WTC11 (cell line): ENCODE measurements at regions not wholly inside any gene's neighbourhood (a gene's known extent, or its start where the extent isn't known, plus 50 kb on each side); places are given as distances from the start of the nearest gene placed in this dataset.

Experiments used
- ATAC-seq: fragments of 200-7000 bp; cut with Tn5 transposase; 2 replicates; pipeline ENCODE4 v1.10.0; 2021; ENCODE audit warnings: mild to moderate bottlenecking, moderate library complexity
- CTCF ChIA-PET: fragments of 300-600 bp; sonication (Branson Sonifier 250); formaldehyde crosslinking; loops from one replicate; lab custom pipeline; 2021; ENCODE audit warnings: antibody characterized with exemption; lab: Charles Lee
- POLR2A ChIA-PET: fragments of 350-600 bp; sonication (Branson Sonifier 250); formaldehyde crosslinking; loops from one replicate; lab custom pipeline; 2021; ENCODE audit warnings: antibody characterized with exemption; lab: Charles Lee
- DNase-seq: peaks from one replicate; pipeline ENCODE4 v3.0.0; 2021; ENCODE audit warnings: low spot score
- H3K27ac Mint-ChIP-seq: 2 replicates; pipeline ENCODE4 v1.8.0; 2021; ENCODE audit warnings: mixed read lengths
- H3K27me3 Mint-ChIP-seq: 2 replicates; pipeline ENCODE4 v1.8.0; 2021; ENCODE audit warnings: low read depth, mild to moderate bottlenecking, moderate library complexity, mixed read lengths
- H3K36me3 Mint-ChIP-seq: 2 replicates; pipeline ENCODE4 v1.8.0; 2021; ENCODE audit warnings: mixed read lengths
- H3K4me1 Mint-ChIP-seq: 2 replicates; pipeline ENCODE4 v1.8.0; 2022; ENCODE audit warnings: mixed read lengths
- H3K4me3 Mint-ChIP-seq: 2 replicates; pipeline ENCODE4 v1.8.0; 2021; ENCODE audit warnings: mild to moderate bottlenecking, moderate library complexity, mixed read lengths
- H3K9me3 Mint-ChIP-seq: 2 replicates; pipeline ENCODE4 v1.8.0; 2021; ENCODE audit warnings: mixed read lengths
- AFF4 ChIP-seq: sonication (generic); formaldehyde crosslinking; IDR thresholded peaks from 2 replicates; pipeline ENCODE4 v1.8.1; 2023; ENCODE audit warnings: mild to moderate bottlenecking, missing genetic modification reagents, borderline replicate concordance
- CBFB ChIP-seq: sonication (generic); formaldehyde crosslinking; IDR thresholded peaks from 2 replicates; pipeline ENCODE4 v1.8.1; 2022; ENCODE audit warnings: mild to moderate bottlenecking, low read depth, missing genetic modification reagents
- ELF4 ChIP-seq: sonication (generic); formaldehyde crosslinking; IDR thresholded peaks from 2 replicates; pipeline ENCODE4 v1.8.1; 2022; ENCODE audit warnings: low read depth, mild to moderate bottlenecking, moderate library complexity, missing genetic modification reagents
- FOXJ3 ChIP-seq: sonication (generic); formaldehyde crosslinking; IDR thresholded peaks from 2 replicates; pipeline ENCODE4 v1.9.0; 2021; ENCODE audit warnings: missing genetic modification reagents, mild to moderate bottlenecking, borderline replicate concordance
- FOXK1 ChIP-seq: sonication (generic); formaldehyde crosslinking; IDR thresholded peaks from 2 replicates; pipeline ENCODE4 v1.8.0; 2022; ENCODE audit warnings: mild to moderate bottlenecking, moderate library complexity, missing genetic modification reagents
- FOXP4 ChIP-seq: sonication (generic); formaldehyde crosslinking; IDR thresholded peaks from 2 replicates; pipeline ENCODE4 v1.8.0; 2022; ENCODE audit warnings: mild to moderate bottlenecking, missing genetic modification reagents
- GABPB1 ChIP-seq: sonication (generic); formaldehyde crosslinking; IDR thresholded peaks from 2 replicates; pipeline ENCODE4 v1.8.1; 2023; ENCODE audit warnings: mild to moderate bottlenecking, missing genetic modification reagents
- GRHL2 ChIP-seq: fragments of 250-450 bp; sonication (Bioruptor Pico); IDR thresholded peaks from 2 replicates; pipeline ENCODE4 v1.8.0; 2022; ENCODE audit warnings: mild to moderate bottlenecking, moderate library complexity; ENCODE audit not compliant: insufficient replicate concordance, severe bottlenecking
- HMGXB4 ChIP-seq: sonication (generic); formaldehyde crosslinking; IDR thresholded peaks from 2 replicates; pipeline ENCODE4 v1.8.1; 2023; ENCODE audit warnings: mild to moderate bottlenecking, moderate library complexity, missing genetic modification reagents
- JAZF1 ChIP-seq: fragments of 250-450 bp; sonication (Bioruptor Pico); IDR thresholded peaks from 2 replicates; pipeline ENCODE4 v1.9.0; 2021; ENCODE audit warnings: moderate library complexity, mild to moderate bottlenecking, inconsistent platforms
- JUN ChIP-seq: sonication (generic); formaldehyde crosslinking; IDR thresholded peaks from 2 replicates; pipeline ENCODE4 v1.8.0; 2023; ENCODE audit warnings: mild to moderate bottlenecking, missing genetic modification reagents
- MYBL2 ChIP-seq: sonication (generic); formaldehyde crosslinking; IDR thresholded peaks from 2 replicates; pipeline ENCODE4 v1.8.1; 2023; ENCODE audit warnings: mild to moderate bottlenecking, moderate library complexity, missing genetic modification reagents
- SMAD4 ChIP-seq: sonication (generic); formaldehyde crosslinking; IDR thresholded peaks from 2 replicates; pipeline ENCODE4 v1.8.0; 2022; ENCODE audit warnings: mild to moderate bottlenecking, missing genetic modification reagents
- SP1 ChIP-seq: sonication (generic); formaldehyde crosslinking; conservative IDR thresholded peaks from 2 replicates; pipeline ENCODE4 v1.8.1; 2022; ENCODE audit warnings: missing genetic modification reagents
- ZBTB21 ChIP-seq: sonication (generic); formaldehyde crosslinking; IDR thresholded peaks from 2 replicates; pipeline ENCODE4 v1.8.1; 2023; ENCODE audit warnings: mild to moderate bottlenecking, missing genetic modification reagents, borderline replicate concordance
- ZMAT4 ChIP-seq: fragments of 250-450 bp; sonication (Bioruptor Pico); IDR thresholded peaks from 2 replicates; pipeline ENCODE4 v1.9.0; 2021; ENCODE audit warnings: mild to moderate bottlenecking
- ZNF121 ChIP-seq: sonication (generic); formaldehyde crosslinking; IDR thresholded peaks from 2 replicates; pipeline ENCODE4 v1.8.0; 2023; ENCODE audit warnings: missing genetic modification reagents
- ZNF232 ChIP-seq: sonication (generic); formaldehyde crosslinking; IDR thresholded peaks from 2 replicates; pipeline ENCODE4 v1.8.0; 2022; ENCODE audit warnings: mild to moderate bottlenecking, missing genetic modification reagents
- ZNF317 ChIP-seq: sonication (generic); formaldehyde crosslinking; IDR thresholded peaks from 2 replicates; pipeline ENCODE4 v1.8.1; 2023; ENCODE audit warnings: low read depth, mild to moderate bottlenecking, moderate library complexity, missing genetic modification reagents, borderline replicate concordance
- ZNF512 ChIP-seq: sonication (generic); formaldehyde crosslinking; IDR thresholded peaks from 2 replicates; pipeline ENCODE4 v1.8.1; 2022; ENCODE audit warnings: missing genetic modification reagents, borderline replicate concordance
- ZSCAN18 ChIP-seq: fragments of 250-450 bp; sonication (Bioruptor Pico); IDR thresholded peaks from 2 replicates; pipeline ENCODE4 v2.1.2; 2022; ENCODE audit warnings: mild to moderate bottlenecking, moderate library complexity
- TF ChIP-seq, protein P1 (sequence below): sonication (generic); formaldehyde crosslinking; IDR thresholded peaks from 2 replicates; pipeline ENCODE4 v1.8.1; 2023; ENCODE audit warnings: mild to moderate bottlenecking, missing genetic modification reagents
- TF ChIP-seq, protein P2 (sequence below): sonication (generic); formaldehyde crosslinking; IDR thresholded peaks from 2 replicates; pipeline ENCODE4 v1.8.1; 2022; ENCODE audit warnings: low read depth, mild to moderate bottlenecking, moderate library complexity, missing genetic modification reagents, borderline replicate concordance

DNA sequence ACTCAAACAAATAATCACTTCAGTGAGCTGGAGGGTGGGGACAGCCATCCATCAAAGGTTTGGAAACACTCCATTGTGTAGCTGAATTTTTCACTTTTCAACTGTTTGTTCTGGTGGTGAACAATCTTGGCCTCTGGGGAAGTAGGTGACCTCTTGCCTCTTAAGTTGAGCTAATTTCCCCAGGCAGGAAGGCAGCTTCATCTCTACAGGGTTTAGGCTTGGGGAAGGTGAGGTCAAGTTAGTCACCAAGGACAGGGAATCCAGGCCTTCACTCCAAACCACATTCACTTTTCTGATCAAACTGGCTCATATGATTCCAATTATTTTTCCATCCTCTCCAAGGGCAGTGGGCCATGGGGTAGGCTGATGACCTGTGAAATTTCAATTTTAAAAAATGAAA lies 138.3 kb upstream of the HABP2 start:
- ChIA-PET POLR2A (no interaction called here), CTCF (no interaction called here)
- DNase-seq: no peak
- H3K27ac Mint-ChIP-seq: no peak overlapping the region
- ATAC-seq: no peak
- H3K4me3 Mint-ChIP-seq: no peak overlapping the region
- no peak for TF ChIP-seq GRHL2 (CRISPR knock-in tag)
- TF ChIP-seq ZNF317 (CRISPR knock-in tag): no peak
- TF ChIP-seq MYBL2 (CRISPR knock-in tag): no peak
- no peak for TF ChIP-seq SP1
- TF ChIP-seq, protein P1, sequence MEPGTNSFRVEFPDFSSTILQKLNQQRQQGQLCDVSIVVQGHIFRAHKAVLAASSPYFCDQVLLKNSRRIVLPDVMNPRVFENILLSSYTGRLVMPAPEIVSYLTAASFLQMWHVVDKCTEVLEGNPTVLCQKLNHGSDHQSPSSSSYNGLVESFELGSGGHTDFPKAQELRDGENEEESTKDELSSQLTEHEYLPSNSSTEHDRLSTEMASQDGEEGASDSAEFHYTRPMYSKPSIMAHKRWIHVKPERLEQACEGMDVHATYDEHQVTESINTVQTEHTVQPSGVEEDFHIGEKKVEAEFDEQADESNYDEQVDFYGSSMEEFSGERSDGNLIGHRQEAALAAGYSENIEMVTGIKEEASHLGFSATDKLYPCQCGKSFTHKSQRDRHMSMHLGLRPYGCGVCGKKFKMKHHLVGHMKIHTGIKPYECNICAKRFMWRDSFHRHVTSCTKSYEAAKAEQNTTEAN: no peak
- no peak for TF ChIP-seq CBFB (CRISPR knock-in tag)
- TF ChIP-seq SMAD4 (CRISPR knock-in tag): no peak
- TF ChIP-seq JUN: no peak
- no peak for TF ChIP-seq HMGXB4
- no peak for TF ChIP-seq ZNF232
- TF ChIP-seq ELF4: no peak
- no peak for TF ChIP-seq ZNF512 (CRISPR knock-in tag)
- TF ChIP-seq ZBTB21 (CRISPR knock-in tag): no peak
- TF ChIP-seq GABPB1 (CRISPR knock-in tag): no peak
- no peaks in the 10 kb centered on the region for H3K36me3 Mint-ChIP-seq
- peaks cover 21% of the 10 kb centered on the region for H3K9me3 Mint-ChIP-seq
- H3K27me3 Mint-ChIP-seq: peaks cover 40% of the 10 kb centered on the region
- H3K4me1 Mint-ChIP-seq: peaks cover 21% of the 10 kb centered on the region

DNA sequence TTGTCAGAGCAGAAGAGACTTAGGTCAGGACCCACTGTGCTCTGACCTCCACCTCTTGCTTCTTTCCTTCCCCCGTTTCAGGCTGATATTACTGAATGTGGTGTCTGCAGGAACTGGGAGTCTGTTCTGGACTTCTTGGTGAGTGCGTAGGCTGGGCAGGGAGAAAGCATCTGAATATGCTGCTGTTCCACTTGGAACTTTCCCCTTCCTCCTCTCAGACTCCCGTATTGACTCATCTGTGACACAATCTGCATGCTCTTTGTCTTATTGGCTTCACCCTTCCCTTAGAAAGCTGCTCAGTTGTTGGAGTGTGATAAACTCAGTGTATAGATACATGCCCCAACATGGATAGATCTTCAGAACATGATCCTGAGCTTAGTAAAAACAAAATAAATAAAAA lies 137.6 kb upstream of the HABP2 start:
- H3K4me3 Mint-ChIP-seq: no peak overlapping the region
- POLR2A ChIA-PET: no interaction called here
- DNase-seq: no peak
- H3K36me3 Mint-ChIP-seq: peaks cover 4% of the 10 kb centered on the region
- no peak for ATAC-seq
- peaks cover 35% of the 10 kb centered on the region for H3K27me3 Mint-ChIP-seq
- H3K4me1 Mint-ChIP-seq: peaks cover 14% of the 10 kb centered on the region
- H3K9me3 Mint-ChIP-seq: peaks cover 28% of the 10 kb centered on the region
- CTCF ChIA-PET: interaction anchor here (0.5 kb wide), 1 partner anchor 38 kb away, joined by 3 read pairs; no protein-coding TSS in a partner anchor
- no peak overlapping the region for H3K27ac Mint-ChIP-seq
- TF ChIP-seq, protein P2, sequence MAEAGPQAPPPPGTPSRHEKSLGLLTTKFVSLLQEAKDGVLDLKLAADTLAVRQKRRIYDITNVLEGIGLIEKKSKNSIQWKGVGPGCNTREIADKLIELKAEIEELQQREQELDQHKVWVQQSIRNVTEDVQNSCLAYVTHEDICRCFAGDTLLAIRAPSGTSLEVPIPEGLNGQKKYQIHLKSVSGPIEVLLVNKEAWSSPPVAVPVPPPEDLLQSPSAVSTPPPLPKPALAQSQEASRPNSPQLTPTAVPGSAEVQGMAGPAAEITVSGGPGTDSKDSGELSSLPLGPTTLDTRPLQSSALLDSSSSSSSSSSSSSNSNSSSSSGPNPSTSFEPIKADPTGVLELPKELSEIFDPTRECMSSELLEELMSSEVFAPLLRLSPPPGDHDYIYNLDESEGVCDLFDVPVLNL (CRISPR knock-in tag): no peak
- no peak for TF ChIP-seq FOXP4 (CRISPR knock-in tag)
- TF ChIP-seq AFF4 (CRISPR knock-in tag): no peak
- TF ChIP-seq ZSCAN18 (CRISPR knock-in tag): no peak
- TF ChIP-seq FOXK1 (CRISPR knock-in tag): no peak
- TF ChIP-seq ZNF121 (CRISPR knock-in tag): no peak
- no peak for TF ChIP-seq ZNF317 (CRISPR knock-in tag)
- TF ChIP-seq JAZF1 (CRISPR knock-in tag): no peak
- no peak for TF ChIP-seq ZMAT4 (CRISPR knock-in tag)
- no peak for TF ChIP-seq FOXJ3
- TF ChIP-seq MYBL2 (CRISPR knock-in tag): no peak
